ENCODE measurements at regions not wholly inside any gene's neighbourhood (a gene's known extent, or its start where the extent isn't known, plus 50 kb on each side); places are given as distances from the start of the nearest gene placed in this dataset.
"Not testable (repeated sequence)": the region's sequence is repeated elsewhere in the genome, so short reads cannot be mapped to it uniquely, and the experiment has no call there.

DNA sequence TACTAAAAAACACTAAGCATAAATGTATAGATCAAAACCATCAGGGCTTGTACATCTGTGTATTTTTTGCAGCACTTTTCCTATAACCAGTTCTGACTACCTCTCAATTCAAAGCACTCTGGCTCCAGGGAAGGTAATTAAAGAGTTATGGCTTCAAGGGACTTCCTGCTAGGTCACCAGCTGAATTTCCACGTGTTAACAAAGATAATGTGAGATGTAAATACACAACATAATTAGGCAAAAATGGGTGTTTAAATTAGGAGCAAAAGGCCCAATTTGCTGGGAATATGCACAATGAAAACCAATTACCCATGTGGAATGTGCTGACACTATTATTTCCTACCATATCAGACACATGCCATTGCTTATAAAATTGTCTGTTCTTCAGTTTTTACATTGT lies 513.4 kb upstream of the FLRT2 start:
- no peak for FAIRE-seq

DNA sequence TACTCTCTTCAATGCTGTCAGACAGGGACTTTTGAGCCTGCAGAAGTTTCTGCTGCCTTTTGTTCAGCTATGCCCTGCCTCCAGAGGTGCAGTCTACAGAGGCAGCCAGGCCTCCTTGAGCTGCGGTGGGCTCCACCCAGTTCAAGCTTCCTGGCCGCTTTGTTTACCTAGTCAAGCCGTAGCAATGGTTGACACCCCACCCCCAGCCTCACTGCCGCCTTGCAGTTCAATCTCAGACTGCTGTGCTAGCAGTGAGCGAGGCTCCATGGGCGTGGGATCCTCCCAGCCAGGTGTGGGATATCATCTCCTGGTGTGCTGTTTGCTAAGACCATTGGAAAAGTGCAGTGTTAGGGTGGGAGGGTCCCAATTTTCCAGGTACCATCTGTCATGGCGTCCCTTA lies 506.1 kb upstream of the FLRT2 start:
- not testable (repeated sequence) for FAIRE-seq

DNA sequence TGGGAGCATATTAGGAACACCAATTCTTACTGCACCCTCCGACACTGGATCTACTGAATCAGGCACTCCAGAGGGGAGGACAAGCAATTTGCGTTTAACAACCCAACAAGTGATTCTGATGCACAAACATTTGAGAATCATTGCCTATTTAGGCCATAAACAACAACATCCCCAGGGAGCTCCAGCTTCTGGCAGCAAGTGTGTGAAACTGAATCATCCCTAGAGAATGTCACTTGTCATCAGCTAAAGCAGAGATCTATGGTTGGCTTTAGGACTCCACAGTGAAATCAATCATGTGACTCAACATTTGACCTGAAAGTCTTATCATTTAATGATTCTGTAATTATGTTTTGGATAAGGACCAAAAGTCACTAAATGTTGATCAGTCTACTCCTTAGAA lies 505.0 kb upstream of the FLRT2 start:
- no peak for FAIRE-seq

DNA sequence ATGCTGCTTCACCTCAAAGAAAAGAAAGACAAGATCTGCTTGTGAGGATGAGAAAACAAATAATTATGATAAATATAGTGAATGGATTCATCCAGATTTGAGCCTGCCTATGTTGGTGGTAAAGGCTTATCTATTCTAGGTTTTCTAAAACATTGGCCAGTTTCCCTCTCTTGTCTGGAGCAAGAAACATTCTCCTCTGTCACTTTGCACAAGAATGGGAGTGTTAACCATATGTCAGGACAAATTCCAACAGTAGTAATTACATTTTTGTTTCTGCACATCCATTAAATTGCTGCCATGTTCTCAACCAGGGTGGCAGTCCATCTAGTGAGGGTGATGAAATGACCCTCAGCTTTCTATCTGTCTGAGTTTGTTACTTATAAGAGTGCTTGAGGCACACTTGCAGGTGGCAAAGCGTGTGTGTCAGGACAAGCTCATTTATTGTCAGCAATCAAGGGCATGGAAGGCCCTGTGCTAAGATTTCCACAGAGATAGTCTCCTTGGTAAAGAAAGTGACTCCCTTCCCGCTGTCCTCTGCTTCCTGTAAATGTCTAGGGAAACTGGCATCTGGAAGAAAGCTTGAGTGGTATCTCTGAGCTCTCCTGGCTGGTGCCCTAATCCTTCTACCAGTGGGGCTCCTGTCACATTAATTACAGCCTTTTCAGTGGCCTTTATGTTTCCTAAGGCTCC lies 502.1 kb upstream of the FLRT2 start:
- no peak for FAIRE-seq

DNA sequence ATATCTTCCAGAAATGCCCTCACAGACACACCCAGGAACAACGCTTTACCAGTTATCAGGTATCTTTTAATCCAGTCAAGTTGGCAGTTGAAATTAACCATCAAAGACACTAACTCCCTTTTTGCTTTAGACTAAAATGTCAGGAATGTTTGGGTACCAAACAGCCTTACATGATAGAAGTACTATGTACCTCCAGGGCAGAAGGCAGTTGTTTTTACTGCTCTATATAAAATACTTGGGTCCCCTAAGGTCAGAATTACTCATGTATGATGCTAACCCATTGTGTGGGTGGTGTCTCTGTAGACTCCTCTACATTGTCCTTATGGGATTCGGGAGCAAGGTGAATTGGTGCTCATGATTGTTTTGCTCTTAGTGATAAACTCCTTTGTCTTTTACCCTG lies 492.5 kb upstream of the FLRT2 start:
- FAIRE-seq: no peak

DNA sequence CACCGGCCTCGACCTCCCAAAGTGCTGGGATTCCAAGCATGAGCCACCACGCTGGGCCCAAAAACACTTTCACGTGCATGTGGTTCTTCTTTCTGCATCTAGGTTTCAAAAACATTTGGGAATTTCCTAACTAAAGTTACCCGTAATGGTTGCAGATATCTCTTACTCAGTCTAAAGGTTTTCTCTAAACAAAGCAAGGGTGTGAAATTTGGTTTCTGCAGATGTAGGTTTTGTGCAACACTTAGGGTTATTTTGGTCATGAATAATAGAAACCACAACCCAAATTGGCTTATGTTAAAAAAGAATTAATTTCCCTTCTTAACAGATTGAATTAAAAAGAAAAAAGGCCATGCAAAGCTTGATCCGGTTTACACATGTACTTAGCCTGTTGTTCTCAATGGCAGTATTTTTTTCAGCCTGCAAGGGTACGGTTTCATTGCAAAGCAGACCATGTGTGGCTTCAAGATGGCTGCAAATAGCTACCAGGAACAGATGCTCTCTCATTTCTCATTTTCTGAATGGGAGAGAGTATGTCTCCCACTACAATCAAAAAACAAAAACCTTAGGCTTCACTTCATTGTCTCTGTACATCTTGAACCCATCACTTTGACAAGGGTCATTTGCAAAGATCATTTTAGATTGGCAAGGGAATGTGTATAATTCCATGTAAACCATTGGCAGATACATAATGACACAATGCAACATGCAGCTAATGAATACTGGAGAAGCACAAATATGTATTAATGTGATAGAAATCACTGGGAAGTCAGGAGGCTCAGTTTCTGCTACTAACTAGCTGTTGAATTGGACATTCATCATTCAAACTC lies 491.2 kb upstream of the FLRT2 start:
- FAIRE-seq: no peak

DNA sequence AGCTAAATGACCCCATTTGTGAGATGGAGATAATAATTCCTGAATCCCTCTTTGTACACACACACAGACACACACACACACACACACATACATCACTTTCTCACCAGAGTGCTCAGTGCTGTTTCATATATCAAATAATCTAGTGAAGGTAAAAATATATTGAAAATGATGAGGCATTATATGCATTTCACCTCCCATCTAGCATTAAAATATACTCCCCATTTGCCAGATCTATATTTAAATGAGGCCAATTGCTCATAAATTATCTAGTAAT lies 490.7 kb upstream of the FLRT2 start:
- no peak for FAIRE-seq

DNA sequence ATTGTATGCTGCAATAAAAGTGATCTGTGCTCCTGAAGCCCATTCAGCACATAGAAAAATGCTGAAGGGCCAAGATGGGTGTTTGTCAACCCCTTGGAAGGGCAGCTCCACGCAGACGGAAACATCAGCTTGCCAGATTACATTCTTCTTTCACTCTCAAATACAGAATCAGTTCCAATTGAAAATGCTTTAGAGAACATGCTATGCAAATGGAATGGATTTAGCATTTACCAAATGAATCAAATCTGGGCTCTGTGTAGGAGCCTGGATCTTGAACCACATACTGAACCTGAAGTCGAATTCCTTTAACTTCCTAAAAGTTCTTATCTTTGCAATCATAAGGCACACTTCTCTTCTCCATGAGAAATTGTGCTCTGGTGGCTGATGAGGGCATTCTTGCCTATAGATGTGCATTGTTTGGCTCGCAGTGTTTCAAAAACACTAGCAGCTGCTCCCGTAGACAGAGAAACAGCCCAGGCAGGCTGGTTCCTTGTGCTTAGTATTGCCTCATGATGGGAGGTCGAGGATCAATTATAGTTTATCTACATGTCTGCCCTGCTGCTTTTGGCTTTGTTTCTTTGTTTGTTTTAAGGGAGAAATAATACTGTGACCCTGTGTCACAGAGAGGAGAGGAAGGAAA lies 489.8 kb upstream of the FLRT2 start:
- FAIRE-seq: no peak

DNA sequence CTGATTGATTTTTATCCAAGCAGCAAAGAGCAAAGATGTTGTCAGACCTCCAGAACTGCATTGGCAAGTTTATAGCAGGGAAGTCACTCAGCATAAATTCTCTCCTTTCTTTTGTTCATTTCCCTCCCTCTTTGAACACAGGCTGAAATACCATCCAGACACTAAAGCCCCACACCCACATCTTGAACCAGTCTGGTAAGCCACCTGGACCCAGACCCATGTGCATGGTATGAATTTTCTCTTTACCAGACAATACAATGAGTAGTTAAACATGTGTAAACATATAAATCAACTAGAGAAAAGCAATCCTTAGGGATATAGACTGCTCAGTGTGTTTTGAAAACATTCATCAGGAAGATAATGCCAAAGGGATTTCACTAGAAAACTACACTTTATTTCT lies 488.3 kb upstream of the FLRT2 start:
- FAIRE-seq: no peak

DNA sequence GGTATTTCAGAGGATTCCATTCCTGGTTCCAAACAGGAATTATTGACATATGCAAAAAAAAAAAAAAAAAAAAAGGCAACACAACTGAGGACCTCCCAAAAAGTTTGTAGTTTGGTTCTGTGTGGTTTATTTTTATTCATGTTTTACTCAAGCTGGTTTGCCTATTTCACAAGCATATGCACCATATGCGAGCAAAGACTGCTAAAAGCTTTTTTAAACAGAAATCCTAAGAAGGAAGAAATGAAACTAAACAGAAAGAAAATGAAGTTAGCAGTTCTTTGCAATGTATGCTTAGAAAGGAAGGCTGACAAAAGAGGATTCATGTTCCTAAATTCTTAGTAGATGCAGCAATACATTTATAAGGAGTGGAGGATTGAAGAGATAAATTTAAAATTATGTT lies 487.6 kb upstream of the FLRT2 start:
- no peak for FAIRE-seq

DNA sequence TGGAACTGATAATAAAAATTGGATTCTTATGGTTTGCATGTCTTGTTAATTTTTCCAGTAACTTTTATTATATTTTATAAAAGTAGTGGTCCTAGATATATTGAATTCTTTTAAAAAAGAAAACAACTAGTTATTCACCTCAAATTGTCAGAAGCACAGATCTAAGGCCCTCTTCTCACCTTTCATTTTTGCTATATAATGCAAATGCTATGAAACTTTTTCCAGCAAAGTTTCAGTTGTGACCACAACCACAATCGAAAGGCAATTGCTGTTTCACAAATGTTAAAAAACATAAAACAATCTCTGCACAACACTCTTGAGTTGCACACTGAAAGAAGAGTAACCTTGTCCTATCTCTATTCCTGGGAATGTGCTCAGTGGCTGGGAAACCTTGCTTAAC lies 479.8 kb upstream of the FLRT2 start:
- FAIRE-seq: no peak

DNA sequence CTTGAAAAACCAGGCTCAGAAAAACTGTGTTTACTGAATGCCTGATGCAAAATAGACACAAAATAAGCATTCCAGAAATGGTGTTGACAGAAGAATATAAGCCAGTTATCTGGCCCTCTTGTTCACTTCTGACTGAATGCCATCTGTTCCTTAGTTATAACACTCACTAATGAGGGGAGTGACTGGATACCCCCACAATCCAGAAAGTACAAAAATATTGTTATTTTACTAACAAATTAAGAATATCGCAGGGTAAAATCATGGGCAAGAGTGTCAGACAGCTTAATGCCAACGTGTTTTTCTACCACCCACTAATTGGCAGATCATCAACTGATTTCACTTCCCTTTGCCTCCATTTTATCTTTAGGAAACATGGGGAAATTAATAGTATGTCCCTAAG lies 477.3 kb upstream of the FLRT2 start:
- FAIRE-seq: no peak

DNA sequence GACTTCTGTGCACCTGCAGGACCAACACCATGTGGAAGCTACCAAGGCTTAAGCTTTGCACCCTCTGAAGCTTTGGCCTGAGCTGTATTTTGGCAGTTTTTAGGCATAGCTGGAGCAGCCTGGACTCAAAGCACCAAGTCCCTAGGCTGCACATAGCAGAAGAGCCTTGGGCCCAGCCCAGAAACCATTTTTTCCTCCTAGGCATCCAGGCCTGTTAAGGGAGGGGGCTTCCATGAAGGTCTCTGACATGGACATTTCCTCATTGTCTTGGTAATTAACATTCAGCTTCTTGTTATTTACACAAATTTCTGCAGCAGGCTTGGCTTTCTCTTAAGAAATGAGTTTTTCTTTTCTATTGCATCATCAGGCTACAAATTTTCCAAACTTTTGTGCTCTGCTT lies 475.8 kb upstream of the FLRT2 start:
- no peak for FAIRE-seq

DNA sequence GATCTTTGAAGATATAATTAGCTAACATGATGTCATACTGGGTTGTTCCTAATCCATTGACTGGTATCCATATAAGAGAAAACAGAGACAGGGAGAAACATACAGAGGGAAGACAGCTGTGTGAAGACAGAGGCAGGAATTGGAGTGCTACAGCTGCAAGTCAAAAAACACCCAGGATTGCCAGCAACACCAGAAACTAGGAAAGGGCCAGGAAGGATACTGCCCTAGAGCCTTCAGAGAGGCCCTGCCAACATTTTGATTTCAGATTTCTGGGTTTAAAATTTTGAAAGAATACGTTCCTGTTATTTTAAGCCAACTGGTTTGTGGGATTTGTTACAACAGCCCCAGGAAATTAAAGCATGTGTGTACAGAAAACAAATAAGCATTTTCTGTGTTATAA lies 473.7 kb upstream of the FLRT2 start:
- FAIRE-seq: no peak

DNA sequence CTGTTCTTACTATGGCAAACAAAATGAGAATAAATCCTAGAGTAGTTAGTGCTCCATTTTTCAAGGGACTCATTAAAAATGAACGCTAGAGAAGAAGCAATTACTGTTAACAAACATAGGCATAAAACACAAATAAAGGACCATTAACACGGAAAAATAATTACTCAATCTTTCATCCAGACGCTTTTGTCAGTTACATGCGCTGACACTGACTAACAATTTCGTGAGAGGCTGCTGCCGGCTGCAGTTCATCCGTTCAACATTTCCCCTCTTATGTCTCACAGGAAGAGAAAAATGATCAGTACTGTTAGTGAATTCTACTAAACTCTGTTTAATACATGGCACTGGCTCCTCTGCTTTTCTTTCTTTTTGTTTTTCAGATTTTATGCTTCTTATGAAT lies 472.7 kb upstream of the FLRT2 start:
- no peak for FAIRE-seq

DNA sequence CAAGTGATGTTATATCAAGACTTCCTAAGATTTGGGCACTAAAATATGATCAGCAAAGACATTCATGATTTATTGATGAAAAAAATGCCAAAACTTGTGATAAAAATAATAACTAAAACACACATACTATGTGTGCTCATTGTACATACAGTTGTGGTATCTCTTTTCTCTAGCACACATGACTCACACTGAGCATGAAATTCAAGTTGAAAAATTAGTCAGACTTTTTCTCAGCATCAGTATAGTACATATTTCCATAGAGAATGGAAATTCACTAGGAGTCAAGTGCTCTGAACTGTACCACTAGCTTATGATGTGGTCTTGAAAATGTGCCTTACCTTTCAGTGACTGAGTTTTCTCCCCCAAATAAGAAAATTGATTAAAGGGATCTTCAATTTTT lies 471.8 kb upstream of the FLRT2 start:
- FAIRE-seq: no peak

DNA sequence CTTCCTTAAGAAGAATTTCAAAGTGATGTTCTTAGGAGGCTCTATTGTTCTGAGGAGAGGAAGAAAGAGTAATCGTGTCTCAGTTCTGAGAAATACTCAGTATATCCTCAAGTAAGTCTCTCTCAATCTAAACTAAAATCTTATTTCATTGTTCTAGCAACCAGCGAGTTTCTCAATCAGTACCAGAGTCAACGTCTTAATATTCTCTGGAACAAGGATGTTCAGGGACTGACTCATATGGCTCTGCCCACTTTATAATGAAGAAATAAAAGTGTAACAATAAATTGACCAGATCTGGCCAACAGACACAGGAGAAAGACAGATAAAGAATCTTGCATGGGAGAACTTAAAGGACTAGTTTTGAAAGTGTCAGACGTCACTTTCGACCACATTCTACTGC lies 469.8 kb upstream of the FLRT2 start:
- FAIRE-seq: no peak

DNA sequence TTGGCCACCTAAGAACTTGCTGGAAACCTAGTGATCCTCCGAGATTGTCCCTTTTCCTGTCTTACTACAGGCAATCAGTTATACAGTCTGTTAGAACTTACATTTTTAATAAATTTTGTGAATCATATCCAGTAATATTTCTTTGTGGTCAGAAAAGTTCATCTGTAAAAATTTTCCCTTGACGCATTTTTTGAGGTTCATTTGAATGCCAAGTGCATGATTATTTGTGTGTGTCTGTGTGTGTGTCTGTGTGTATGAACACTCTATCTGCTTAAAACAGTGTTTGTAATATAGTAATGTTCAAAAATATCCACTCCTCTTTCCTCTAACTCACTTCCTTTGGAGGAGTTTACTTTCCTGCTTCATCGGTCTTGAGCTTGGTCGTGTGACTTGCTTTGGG lies 468.7 kb upstream of the FLRT2 start:
- FAIRE-seq: no peak

DNA sequence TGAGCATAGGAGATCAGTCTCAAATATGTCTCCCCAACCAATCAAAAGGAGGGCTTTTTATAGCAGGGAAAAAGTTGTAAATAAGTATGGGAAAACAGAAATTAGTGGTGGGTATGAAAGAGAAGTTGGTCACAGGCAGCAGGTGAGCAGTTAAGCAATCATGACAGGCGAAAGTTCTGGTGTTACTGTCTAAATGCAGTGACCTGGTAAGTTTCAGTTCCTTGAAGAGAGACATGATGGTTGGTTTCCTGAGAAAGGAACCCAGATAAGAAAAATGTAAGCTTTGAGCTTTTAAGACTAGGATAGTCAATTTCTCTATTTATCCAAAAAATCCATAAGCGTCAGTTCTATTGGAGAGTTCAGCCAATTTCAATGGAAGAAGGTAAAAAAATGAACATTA lies 466.2 kb upstream of the FLRT2 start:
- FAIRE-seq: no peak

DNA sequence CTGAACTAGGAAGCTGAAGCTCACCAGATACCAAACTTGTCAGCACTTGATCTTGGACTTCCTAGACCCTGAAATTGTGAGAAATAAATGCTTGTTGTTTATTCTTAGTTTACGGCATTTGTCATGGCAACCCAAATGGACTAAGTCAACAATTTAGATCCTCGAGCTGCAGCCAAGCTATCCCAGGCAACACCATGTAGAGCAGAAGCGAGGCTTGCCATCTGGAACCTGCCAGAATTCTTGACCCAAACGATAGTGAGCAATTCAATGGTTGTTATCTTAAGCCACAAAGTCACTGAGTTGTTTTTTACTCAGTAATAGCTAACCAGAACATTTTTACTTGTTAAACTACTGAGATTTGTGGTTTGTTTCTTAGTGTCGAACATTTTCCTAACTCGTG lies 458.5 kb upstream of the FLRT2 start:
- FAIRE-seq: no peak

DNA sequence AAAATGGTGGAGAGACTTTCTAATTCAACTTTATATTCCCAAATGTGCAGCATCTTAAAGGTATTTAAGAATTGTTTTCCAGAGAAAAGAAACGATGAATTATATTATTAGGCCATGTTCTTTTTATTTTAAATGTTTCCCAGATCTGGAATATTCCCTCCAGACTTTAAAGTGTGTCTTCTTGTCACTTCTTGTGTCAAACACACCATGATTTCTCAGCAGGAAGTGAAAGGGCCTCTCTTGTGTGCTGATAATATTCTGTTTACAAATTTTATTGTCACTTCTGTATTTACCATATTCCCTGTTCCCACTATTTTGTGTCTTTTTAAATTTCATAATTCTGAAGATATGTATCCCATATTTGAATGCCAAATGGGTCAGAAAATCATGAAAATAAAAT lies 455.0 kb upstream of the FLRT2 start:
- no peak for FAIRE-seq

DNA sequence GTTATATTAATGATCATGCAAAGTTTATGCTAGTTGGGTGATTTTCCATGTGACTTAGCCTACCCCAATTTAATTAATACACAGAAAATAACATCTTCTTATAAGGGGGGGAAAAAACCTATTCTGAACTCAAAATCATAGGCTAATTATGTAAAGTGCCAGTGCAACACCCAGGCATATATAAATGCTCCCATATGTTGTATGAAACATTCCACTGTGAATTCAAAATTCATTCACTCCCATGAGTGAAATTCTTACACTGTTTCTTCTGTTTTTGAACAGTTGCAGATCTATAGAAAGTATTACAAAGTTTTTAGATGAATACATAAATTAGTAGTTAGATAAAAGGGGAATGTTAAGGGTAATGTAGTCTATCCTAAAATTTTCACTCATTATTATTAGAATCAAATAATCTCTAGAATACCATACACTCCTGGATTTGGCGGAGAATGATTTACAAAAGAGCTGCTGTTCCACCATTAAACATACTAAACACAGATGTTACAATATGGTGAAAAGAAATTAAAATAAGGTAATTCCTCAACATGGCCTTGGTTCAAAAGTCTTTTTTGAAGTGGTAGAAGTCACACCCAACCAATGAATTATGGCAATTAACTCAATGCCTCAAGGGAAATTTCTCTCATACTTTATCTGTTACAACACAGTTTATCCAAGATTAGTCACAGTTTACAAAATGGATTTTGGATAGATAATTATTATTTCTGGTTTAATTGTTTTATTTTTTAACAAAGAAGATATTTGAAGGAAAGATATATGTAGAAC lies 454.1 kb upstream of the FLRT2 start:
- FAIRE-seq: no peak

DNA sequence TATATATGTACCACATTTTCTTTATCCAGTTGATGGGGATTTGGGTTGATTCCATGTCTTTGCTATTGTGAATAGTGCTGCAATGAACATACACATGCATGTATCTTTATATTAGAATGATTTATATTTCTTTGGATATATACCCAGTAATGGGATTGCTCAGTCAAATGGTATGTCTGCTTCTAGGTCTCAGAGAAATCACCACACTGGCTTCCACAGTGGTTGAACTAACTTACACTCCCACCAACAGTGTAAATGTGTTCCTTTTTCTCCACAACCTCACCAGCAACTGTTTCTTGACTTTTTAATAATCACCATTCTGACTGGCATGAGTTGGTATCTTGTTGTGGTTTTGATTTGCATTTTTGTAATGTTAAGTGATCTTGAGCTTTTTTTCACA lies 452.2 kb upstream of the FLRT2 start:
- FAIRE-seq: not testable (repeated sequence)
